Erythroblast (primary cell): ENCODE measurements at regions not wholly inside any gene's neighbourhood (a gene's known extent, or its start where the extent isn't known, plus 50 kb on each side); places are given as distances from the start of the nearest gene placed in this dataset.

Experiments
- GATA1 ChIP-seq: IDR thresholded peaks from 2 replicates; pipeline ENCODE4 v1.6.1; 2011; ENCODE audit warnings: low read depth, mild to moderate bottlenecking, control low read depth, low read length, moderate library complexity
- POLR2A ChIP-seq: IDR thresholded peaks from 2 replicates; pipeline ENCODE4 v1.6.1; 2011; ENCODE audit warnings: mild to moderate bottlenecking, low read length

GRCh38 chr10:121305066-121305465, 293.2 kb downstream of the FGFR2 start:
- no peak for TF ChIP-seq POLR2A
- TF ChIP-seq GATA1: no peak
